GM15510 (cell line): ENCODE measurements at regions not wholly inside any gene's neighbourhood (a gene's known extent, or its start where the extent isn't known, plus 50 kb on each side); places are given as distances from the start of the nearest gene placed in this dataset.

ENCODE experiments used
- POLR2A ChIP-seq: IDR thresholded peaks from 3 replicates; pipeline ENCODE4 v1.6.1; 2011; ENCODE audit warnings: borderline replicate concordance; ENCODE audit not compliant: insufficient read length; ENCODE audit errors: extremely low read depth

DNA sequence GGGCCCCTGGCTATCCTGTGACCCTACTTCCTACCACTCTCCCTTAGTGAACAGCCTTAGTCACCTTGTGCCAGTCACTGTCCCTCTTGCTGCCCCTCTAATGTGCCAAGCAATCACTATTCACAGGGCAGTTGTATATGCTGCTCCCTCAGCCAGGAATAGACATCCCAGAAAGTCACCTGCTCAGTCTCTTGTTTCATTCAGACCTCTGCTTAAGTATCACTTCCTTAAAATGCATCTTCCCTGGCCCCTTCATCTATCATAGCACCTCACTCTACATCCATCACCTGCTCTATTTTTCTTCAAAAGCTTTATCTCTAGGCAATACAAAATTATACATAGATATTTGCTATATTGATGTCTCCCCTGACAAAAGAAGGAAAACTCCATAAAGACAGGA is 328.4 kb upstream of the NFE2L3 start:
- TF ChIP-seq POLR2A: no peak

DNA sequence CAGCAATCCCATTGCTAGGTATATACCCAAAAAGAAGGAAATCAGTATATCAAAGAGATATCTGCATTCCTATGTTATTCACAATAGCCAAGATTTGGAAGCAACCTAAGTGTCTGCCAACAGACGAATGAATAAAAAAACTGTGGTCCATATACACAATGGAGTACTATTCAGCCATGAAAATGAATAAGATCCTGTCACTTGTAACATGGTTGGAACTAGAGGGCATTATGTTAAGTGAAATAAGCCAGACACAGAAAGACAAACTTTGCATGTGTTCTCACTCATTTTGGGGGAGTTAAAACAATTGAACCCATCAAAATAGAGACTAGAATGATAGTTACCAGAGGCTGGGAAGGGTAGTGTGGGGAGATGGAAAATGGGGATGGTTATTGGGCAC is 323.5 kb upstream of the NFE2L3 start:
- no peak for TF ChIP-seq POLR2A

DNA sequence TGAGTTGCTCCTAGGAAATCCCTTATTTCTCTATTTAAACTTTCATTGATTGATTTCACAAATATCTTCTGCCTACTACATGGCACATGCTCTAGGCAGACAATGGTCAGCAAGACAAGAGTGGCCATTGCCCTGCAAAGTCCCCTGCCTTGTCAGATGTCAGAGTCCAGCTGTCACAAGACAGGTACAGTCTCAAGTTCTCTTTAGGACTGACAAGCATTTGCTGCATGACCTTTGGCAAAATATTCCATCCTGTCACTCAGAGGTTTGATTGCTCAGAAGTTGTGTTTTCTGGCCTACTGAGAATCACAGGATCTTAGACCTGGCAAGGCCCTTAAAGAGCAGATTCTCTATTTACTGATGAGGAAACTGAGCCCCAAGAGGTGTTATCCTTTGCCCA is 322.3 kb upstream of the NFE2L3 start:
- no peak for TF ChIP-seq POLR2A

DNA sequence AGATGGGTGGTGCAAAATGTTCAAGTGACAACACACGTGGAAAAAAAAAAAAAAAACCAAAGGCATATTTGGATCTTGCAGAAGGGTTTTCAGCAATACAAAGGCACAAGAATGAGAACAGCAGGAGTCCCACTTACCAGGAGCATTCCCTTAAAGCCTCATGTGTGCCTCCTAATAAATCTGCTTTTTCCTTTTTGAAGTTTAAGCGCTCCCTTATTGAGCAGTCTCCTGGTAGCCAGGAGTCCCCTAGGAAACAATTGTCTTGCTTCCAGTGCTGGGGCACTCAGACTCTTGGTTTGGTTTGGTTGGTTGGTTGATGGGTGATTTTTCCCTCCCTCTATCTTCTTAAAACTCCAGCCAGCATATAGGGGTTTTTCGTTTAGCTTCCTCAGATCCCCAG is 321.8 kb upstream of the NFE2L3 start:
- no peak for TF ChIP-seq POLR2A

DNA sequence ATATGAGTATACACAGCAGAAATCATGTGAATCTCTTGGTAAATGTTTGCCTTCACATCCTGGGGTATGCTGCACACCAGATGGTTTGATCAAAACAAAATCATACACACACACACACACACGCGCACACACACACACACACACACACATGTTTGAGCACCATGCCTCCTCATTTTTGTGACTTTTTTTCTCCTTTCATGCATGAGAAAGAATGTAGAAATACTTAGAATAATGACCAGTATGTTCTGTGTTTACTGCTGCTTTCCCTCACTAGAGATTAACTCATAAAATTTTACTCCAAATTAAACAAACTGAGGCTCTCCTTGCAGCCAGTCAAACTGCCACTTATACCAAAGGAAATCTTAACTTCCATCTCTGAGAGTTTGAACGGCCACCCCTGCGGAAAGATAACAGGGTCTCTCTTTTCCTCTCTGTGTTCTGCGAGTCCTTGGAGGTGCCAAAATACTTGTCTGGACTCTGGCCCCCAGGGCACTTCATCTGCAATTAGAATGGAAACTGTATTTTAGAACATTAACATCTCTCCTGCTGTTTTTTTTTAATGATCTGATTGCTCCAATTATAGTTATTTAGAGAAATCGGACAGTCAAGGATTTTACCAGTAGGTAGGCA is 320.8 kb upstream of the NFE2L3 start:
- no peak for TF ChIP-seq POLR2A

DNA sequence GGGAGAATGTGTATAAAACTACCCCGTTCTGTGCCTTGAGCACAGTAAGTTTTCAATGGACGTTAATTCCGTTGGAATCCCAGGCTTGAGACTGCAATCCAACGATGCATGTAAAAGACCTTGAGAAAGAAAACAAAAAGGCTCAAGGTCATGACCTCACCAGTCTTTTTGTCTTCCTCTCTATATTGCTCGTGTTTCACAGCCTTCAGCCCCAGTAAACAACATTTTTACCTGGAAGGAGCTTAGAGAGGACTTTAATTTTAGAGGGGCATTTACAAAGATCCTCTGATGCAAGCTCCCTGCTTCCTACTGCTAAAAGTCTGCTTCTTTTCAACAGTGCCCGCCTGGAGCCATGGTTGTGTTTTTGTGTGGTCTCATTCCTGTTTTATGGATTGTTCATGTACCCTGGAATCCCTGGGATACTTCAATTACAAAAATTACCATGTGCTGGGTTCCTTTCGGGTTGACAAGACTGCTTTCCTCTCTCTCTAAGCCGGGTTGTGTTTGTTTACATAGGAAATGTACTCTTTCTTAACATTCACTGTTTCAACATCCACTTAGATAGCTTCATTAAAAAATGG is 320.1 kb upstream of the NFE2L3 start:
- TF ChIP-seq POLR2A: no peak

DNA sequence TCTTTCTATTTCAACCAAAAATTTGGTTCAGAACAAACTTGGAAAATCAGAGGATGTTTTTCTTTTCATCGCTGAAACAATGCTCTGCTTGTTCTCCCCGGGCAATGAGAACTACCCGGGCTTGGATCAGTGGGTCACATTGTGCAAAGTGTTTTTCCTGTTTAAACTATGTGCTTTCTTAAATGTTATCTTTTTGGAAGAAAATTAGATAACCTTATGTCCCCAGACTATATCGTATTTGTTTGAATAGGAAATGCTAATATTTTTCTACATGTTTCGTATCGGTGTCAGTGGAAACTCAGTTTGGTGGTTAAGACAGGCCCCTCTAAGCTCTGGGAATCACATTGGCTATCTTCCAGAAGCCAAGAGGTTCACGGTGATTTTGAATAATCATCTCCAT is 319.5 kb upstream of the NFE2L3 start:
- no peak for TF ChIP-seq POLR2A

DNA sequence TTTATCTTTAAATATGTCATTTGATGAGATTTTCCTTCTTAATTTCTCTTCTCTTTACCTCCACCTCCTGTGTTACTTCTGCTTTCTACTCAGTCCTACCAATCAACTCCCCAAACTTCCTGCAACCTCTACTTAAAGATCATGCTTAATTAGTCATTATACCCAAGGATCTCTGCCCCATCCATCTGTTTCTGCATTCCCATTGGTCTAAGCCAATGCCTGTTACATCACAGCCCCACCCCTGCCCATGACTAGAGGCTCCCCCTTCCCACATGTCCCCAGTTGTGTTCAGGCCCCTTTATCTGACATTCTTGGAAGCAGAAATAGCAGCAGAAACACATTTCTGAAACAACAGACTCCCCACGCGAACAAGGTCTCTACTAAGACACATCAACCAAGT is 319.1 kb upstream of the NFE2L3 start:
- no peak for TF ChIP-seq POLR2A

DNA sequence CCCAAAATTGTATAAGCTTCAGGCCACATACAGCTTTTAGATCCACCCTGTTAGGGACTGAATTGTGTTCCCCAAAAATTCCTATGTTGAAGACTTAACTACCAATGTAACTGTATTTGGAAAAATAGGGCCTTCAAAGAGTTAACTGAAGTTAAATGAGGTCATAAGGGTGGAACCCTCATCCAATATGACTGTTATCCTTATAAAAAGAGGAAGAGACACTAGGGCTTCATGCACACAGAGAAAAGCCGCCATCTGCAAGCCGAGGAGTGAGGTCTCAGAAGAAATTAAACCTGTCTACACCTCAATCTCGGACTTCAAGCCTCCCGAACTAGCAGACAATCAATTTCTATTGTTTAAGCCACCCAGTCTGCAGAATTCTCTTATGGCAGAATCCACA is 317.9 kb upstream of the NFE2L3 start:
- TF ChIP-seq POLR2A: no peak

DNA sequence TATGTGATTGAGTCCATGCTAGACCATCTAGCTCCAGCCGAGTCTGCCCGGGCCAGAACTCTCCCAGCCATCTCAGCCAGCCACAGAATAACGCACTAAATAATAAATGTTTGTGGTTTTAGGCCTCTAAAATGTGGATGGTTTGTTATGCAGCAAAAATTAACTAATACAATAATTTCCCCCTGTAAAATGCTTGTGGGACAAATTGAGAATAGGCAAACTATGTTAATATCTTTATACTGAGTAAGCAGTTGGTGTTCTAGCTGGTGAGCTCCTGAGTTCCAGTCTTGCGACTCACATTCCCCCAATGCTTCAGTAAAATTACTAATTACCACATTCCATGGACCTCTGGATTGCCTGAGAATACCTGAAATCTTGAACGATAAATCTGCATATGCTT is 316.8 kb upstream of the NFE2L3 start:
- no peak for TF ChIP-seq POLR2A

DNA sequence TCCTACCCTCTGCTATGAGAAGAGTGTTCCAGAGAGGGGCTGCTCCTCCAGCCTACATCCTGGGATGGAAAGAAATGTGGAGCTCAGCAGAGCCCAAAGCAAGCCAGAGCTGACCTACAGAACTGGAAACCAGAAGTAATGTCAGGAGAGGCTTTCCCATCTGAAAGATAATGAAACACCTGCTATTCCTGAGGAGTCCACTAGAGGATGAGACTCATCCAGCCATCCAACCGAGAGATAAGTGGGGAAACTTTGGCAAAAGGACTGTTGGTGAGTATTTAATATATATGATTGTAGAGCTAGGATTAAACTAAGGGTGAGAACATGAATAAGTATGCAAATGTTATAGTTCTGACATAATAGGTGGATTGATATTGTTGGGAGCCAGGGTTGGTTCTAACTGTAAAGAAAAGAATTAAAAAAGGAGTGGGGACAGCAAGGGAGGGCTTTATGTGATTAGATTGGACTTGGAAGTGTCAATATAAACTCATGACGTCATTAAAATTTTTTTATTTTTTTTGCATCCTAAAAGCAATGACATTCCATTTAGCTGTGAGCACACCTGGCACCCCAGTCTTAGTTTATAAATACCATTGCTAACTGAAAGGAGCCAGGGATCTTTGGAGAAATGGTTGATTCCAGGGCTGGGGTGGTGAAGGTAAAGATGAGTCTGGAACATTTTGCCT is 312.8 kb upstream of the NFE2L3 start:
- TF ChIP-seq POLR2A: no peak

DNA sequence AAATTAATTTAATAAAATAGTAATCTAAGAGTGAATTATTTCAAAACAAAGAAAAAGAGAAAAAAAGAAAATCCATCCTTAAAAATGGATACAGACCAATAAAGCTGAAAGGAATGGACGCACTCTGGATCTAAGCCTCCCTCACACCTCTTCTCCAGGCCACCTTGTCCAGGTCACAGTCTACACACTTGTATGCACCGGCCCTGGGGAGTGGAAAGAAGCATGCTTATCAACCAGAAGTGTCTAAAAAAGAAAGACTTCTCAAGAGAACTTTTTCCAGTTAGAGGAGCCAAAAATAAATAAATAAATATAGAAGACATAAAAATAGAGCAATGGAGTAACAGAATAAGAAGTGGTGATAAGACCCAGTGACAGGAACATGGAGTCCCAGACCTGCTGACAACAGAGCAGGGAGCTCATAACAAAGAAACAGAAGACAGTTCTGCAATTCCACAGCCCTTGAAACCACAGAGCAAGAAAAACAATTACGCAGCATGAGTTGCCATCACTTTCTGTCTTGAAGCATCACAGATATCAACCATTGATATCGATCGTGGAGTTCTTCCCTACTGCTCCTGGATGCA is 311.7 kb upstream of the NFE2L3 start:
- no peak for TF ChIP-seq POLR2A

DNA sequence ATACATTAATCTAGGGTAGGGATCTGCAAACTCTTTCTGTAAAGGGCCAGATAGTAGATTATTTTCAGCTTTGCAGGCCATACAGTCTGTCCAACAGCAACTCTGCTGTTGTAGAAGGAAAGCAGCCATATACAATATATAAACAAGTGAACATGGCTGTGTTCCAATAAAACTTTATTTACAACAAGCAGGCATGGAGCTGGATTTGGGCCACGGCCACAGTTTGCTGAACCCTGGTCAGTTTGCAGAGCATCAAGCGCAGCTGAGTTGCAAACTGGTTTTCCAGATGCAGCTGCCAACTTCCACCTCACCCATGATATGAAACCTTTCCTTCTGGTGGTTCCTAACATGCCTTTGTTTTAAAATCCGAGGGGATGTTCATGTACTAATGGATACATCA is 310.4 kb upstream of the NFE2L3 start:
- no peak for TF ChIP-seq POLR2A

DNA sequence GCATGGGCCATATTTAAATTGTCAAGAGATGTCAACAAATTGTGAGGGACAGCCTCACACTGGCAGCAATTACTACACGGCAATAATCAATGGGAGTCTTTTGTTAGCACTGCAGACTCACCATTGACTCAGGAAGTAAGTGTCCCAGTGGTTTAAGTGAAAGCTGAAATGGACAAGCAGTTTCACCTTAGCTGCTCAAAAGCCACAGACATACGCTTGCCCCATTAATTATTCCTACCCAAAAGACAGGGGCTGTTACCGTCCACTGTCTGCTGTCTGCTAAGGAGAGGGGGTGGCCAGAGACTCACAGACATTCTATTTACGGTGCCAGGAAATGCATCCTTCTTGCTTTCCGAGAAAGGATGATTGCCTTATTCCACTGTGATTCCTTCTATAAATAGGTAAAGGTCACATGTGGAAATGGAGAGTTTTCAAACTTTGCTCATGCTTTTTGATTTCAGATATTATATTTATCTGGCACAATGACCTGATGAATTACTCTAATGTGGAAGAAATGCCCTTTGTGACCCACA is 309.7 kb upstream of the NFE2L3 start:
- TF ChIP-seq POLR2A: no peak

DNA sequence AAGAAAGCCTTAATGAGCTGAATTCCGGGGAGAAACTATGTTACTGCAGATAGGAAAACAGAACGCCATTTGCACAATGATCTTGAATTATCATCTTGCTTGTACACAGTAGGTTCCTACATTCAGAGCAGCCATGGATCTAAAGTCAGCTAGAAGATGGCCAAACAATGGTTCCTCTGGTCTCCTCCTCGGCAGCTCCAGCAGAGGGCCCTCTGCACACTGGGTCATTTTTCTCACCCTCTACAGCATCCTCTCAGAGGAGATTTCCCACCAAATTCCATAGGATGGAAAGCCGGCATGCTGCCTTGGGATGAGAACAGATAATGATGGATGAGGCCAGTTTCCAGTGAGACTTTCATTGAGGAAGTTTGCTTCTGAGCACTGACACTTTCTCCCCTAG is 308.5 kb upstream of the NFE2L3 start:
- TF ChIP-seq POLR2A: no peak

DNA sequence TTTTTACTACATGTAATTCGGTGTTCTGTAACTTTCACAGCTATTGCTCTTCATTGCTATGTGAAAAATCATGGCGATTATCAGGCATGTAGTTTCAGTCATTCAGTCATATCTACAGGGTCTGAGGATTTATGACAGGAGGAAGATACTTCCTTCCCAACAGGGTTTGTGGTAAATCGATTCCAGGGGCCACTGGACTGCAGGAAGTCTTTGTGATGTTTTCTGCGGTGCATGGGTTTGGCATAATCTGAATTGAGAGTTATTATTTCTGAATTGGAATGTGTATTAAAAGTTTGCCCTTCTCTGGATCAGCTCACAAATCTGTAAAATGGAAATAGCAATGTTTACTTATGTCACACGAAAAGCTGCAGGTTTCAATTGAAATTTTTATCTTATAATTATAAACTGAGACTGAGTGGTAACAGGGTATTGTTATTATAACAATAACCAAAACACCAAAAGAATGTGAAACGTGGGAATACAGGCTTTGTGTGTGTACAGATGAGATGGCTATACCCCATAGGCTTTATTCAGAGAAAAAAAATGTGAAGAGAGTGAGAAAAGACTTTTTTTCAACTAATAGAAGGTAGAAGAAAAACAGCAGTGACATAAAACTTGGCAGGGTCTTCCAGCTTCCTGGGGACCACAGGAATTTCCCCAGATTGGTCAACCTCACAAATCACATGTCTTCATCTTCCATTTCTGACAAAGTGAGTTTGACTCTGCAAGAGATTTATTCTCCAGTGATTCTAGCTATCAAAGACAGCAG is 307.7 kb upstream of the NFE2L3 start:
- TF ChIP-seq POLR2A: no peak

DNA sequence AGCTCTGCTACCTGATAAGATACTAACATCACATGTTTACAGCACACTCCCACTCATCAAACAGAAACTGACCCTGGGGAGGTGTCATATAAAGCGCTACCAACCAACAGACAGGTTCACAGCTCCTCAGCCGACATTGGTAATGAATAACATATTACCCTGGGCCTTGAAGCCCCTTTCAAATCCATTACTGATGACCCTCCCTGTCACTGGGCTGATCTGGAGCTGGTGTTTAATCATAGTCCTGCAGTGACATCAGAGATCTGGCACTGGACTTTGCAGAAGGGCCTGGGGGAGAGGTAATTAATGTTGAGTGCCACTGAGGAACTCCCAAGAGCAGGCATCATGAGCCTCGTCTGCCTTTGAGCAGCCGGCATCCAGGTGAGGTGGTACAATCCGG is 306.5 kb upstream of the NFE2L3 start:
- no peak for TF ChIP-seq POLR2A
